CD4-positive, alpha-beta T cell (primary cell): ENCODE measurements at regions not wholly inside any gene's neighbourhood (a gene's known extent, or its start where the extent isn't known, plus 50 kb on each side); places are given as distances from the start of the nearest gene placed in this dataset.

Source experiments
- ATAC-seq: fragments of 200-7000 bp; cut with Tn5 transposase; one replicate; pipeline ENCODE4 v1.10.0; 2022; ENCODE audit warnings: mild to moderate bottlenecking; ENCODE audit not compliant: poor library complexity
- CTCF ChIA-PET: fragments of 350-600 bp; sonication (Branson Sonifier 250); formaldehyde crosslinking; loops from one replicate; lab custom pipeline; 2021; ENCODE audit warnings: antibody characterized with exemption, inconsistent platforms; lab: Charles Lee
- POLR2A ChIA-PET: fragments of 350-600 bp; sonication (Branson Sonifier 250); formaldehyde crosslinking; loops from one replicate; lab custom pipeline; 2021; ENCODE audit warnings: antibody characterized with exemption, inconsistent platforms; lab: Charles Lee
- DNase-seq, 14 experiments: peaks; one replicate each; pipeline ENCODE4 v3.0.0-alpha.2; 2013 to 2020; ENCODE audit warnings: mixed read lengths in 2 of 14
- H3K27ac ChIP-seq, 2 donors: one replicate each; pipeline versions ENCODE4 v1.5.1 to v1.7.0; 2013; ENCODE audit warnings: low read length in 2 of 2, low read depth in 1 of 2, mild to moderate bottlenecking in 1 of 2
- H3K27me3 ChIP-seq, 2 experiments: 1 replicate in 1 of 2; 2 replicates in 1 of 2; pipeline versions ENCODE4 v1.6.1 to v1.7.0; 2013; ENCODE audit warnings: low read length in 2 of 2, control low read depth in 1 of 2, mild to moderate bottlenecking in 1 of 2, moderate library complexity in 1 of 2; ENCODE audit not compliant: insufficient read depth in 2 of 2, control insufficient read depth in 1 of 2
- H3K36me3 ChIP-seq: one replicate; pipeline ENCODE4 v1.6.1; 2013; ENCODE audit warnings: low read length, control low read depth; ENCODE audit not compliant: insufficient read depth
- H3K4me1 ChIP-seq: one replicate; pipeline ENCODE4 v1.6.1; 2013; ENCODE audit warnings: low read length, control low read depth; ENCODE audit not compliant: insufficient read depth
- H3K4me3 ChIP-seq: one replicate; pipeline ENCODE4 v1.5.1; 2013; ENCODE audit warnings: mild to moderate bottlenecking, low read length, moderate library complexity
- H3K9me3 ChIP-seq, 2 experiments: 1 replicate in 1 of 2; 2 replicates in 1 of 2; pipeline versions ENCODE4 v1.6.1 to v1.7.0; 2013; ENCODE audit warnings: low read length in 2 of 2, mild to moderate bottlenecking in 2 of 2, control low read depth in 1 of 2, moderate library complexity in 1 of 2; ENCODE audit not compliant: control insufficient read depth in 1 of 2, insufficient read depth in 1 of 2
- H3K27ac Mint-ChIP-seq: one replicate; pipeline ENCODE4 v1.8.0; 2020; ENCODE audit warnings: mixed read lengths
- H3K27me3 Mint-ChIP-seq: one replicate; pipeline ENCODE4 v1.8.0; 2021; ENCODE audit warnings: mixed read lengths
- H3K36me3 Mint-ChIP-seq: one replicate; pipeline ENCODE4 v1.8.0; 2021; ENCODE audit warnings: low read depth, mixed read lengths
- H3K4me1 Mint-ChIP-seq: one replicate; pipeline ENCODE4 v1.8.0; 2021; ENCODE audit warnings: low read depth, mixed read lengths
- H3K4me3 Mint-ChIP-seq: one replicate; pipeline ENCODE4 v1.8.0; 2020; ENCODE audit warnings: mild to moderate bottlenecking, mixed read lengths
- H3K9me3 Mint-ChIP-seq: one replicate; pipeline ENCODE4 v1.8.0; 2020; ENCODE audit warnings: mixed read lengths
- CTCF ChIP-seq: fragments of 200-600 bp; IDR thresholded peaks from one replicate; pipeline ENCODE4 v1.8.0; 2022; ENCODE audit warnings: antibody characterized with exemption, mild to moderate bottlenecking
- intact Hi-C, 2 experiments: fragments of 100-400 bp; cut with DNase I in 1 of 2; cut with micrococcal nuclease in 1 of 2; formaldehyde crosslinking; loops; one replicate each; pipeline versions ENCODE4 v1.15.1 to v1.9.0; 2023 to 2025; cut with DNase I, micrococcal nuclease

- POLR2A ChIA-PET: no interaction called here
- Mint-ChIP-seq H3K9me3 (peaks cover 2% of the 10 kb centered on the region), H3K27ac (no peak overlapping the region), H3K27me3 (no peaks in the 10 kb centered on the region), H3K36me3 (no peaks in the 10 kb centered on the region), H3K4me1 (no peaks in the 10 kb centered on the region), H3K4me3 (no peak overlapping the region)
- H3K27ac ChIP-seq: no peak overlapping the region
- no peaks in the 10 kb centered on the region for H3K27me3 ChIP-seq
- no peak overlapping the region for H3K4me3 ChIP-seq
- H3K4me1 ChIP-seq: no peaks in the 10 kb centered on the region
- no peak for DNase-seq
- H3K36me3 ChIP-seq: no peaks in the 10 kb centered on the region
- TF ChIP-seq CTCF: no peak
- no peaks in the 10 kb centered on the region for H3K9me3 ChIP-seq
- CTCF ChIA-PET: no interaction called here
- ATAC-seq: no peak
- intact Hi-C loops: no loop called here
Observed at GRCh38 chr17:69762766-69763165, 312.3 kb upstream of the KCNJ16 start.

- H3K4me1 Mint-ChIP-seq: no peaks in the 10 kb centered on the region
- no peaks in the 10 kb centered on the region for H3K9me3 ChIP-seq
- H3K36me3 ChIP-seq: no peaks in the 10 kb centered on the region
- H3K27ac Mint-ChIP-seq: no peak overlapping the region
- no peak for DNase-seq
- no peak overlapping the region for H3K4me3 Mint-ChIP-seq
- H3K27me3 ChIP-seq: no peaks in the 10 kb centered on the region
- ATAC-seq: no peak
- H3K4me1 ChIP-seq: no peaks in the 10 kb centered on the region
- TF ChIP-seq CTCF: no peak
- intact Hi-C loops: no loop called here
- H3K27me3 Mint-ChIP-seq: peaks cover under 1% of the 10 kb centered on the region
- no peaks in the 10 kb centered on the region for H3K36me3 Mint-ChIP-seq
- CTCF ChIA-PET: no interaction called here
- no peak overlapping the region for H3K4me3 ChIP-seq
- H3K9me3 Mint-ChIP-seq: no peaks in the 10 kb centered on the region
- no peak overlapping the region for H3K27ac ChIP-seq
- POLR2A ChIA-PET: no interaction called here
Observed at GRCh38 chr17:69763503-69763902, 311.5 kb upstream of the KCNJ16 start.

- no peak for DNase-seq
- TF ChIP-seq CTCF: no peak
- Mint-ChIP-seq H3K4me3 (no peak overlapping the region), H3K27me3 (peaks cover 7% of the 10 kb centered on the region), H3K27ac (no peak overlapping the region), H3K36me3 (no peaks in the 10 kb centered on the region), H3K4me1 (no peaks in the 10 kb centered on the region), H3K9me3 (peaks cover 4% of the 10 kb centered on the region)
- H3K4me1 ChIP-seq: no peaks in the 10 kb centered on the region
- no peaks in the 10 kb centered on the region for H3K36me3 ChIP-seq
- ChIA-PET CTCF (no interaction called here), POLR2A (no interaction called here)
- H3K27ac ChIP-seq: no peak overlapping the region
- no peak overlapping the region for H3K4me3 ChIP-seq
- intact Hi-C loops: no loop called here
- no peak for ATAC-seq
- H3K27me3 ChIP-seq: no peaks in the 10 kb centered on the region
- H3K9me3 ChIP-seq: no peaks in the 10 kb centered on the region
Observed at GRCh38 chr17:69764146-69764545, 310.9 kb upstream of the KCNJ16 start.
